Endodermal cell (in vitro differentiated cells): ENCODE measurements at regions not wholly inside any gene's neighbourhood (a gene's known extent, or its start where the extent isn't known, plus 50 kb on each side); places are given as distances from the start of the nearest gene placed in this dataset.

Experiments used
- DNase-seq: peaks from one replicate; pipeline ENCODE4 v3.0.0-alpha.2; 2017
- H3K27ac ChIP-seq: 2 replicates; pipeline ENCODE4 v1.5.1; 2013; ENCODE audit warnings: mild to moderate bottlenecking, low read depth, low read length, moderate library complexity
- H3K27me3 ChIP-seq: 2 replicates; pipeline ENCODE4 v1.6.1; 2013; ENCODE audit warnings: mild to moderate bottlenecking, low read length, moderate library complexity; ENCODE audit not compliant: insufficient read depth, control insufficient read depth, poor library complexity, severe bottlenecking
- H3K36me3 ChIP-seq: 2 replicates; pipeline ENCODE4 v1.7.0; 2013; ENCODE audit warnings: mild to moderate bottlenecking, low read length, moderate library complexity; ENCODE audit not compliant: control insufficient read depth, insufficient read depth
- H3K4me1 ChIP-seq: one replicate; pipeline ENCODE4 v1.7.0; 2013; ENCODE audit warnings: low read length; ENCODE audit not compliant: control insufficient read depth, insufficient read depth
- H3K4me3 ChIP-seq: 2 replicates; pipeline ENCODE4 v1.5.1; 2013; ENCODE audit warnings: mild to moderate bottlenecking, low read length, moderate library complexity
- H3K9ac ChIP-seq: 2 replicates; pipeline ENCODE4 v1.6.1; 2013; ENCODE audit warnings: mild to moderate bottlenecking, low read length, moderate library complexity; ENCODE audit not compliant: poor library complexity, severe bottlenecking; ENCODE audit errors: extremely low read depth
- H3K9me3 ChIP-seq: 2 replicates; pipeline ENCODE4 v1.6.1; 2013; ENCODE audit warnings: mild to moderate bottlenecking, low read length, moderate library complexity; ENCODE audit not compliant: control insufficient read depth
- H3K27ac Mint-ChIP-seq: 2 replicates; pipeline ENCODE4 v1.8.0; 2020; ENCODE audit warnings: mixed read lengths
- H3K27me3 Mint-ChIP-seq: 2 replicates; pipeline ENCODE4 v1.8.0; 2021; ENCODE audit warnings: mild to moderate bottlenecking, mixed read lengths; ENCODE audit not compliant: insufficient read depth
- H3K36me3 Mint-ChIP-seq: 2 replicates; pipeline ENCODE4 v1.8.0; 2020; ENCODE audit warnings: low read depth, mixed read lengths
- H3K4me1 Mint-ChIP-seq: 2 replicates; pipeline ENCODE4 v1.8.0; 2020; ENCODE audit warnings: mixed read lengths
- H3K4me3 Mint-ChIP-seq: 2 replicates; pipeline ENCODE4 v1.8.0; 2020; ENCODE audit warnings: mild to moderate bottlenecking, moderate library complexity, mixed read lengths
- H3K9me3 Mint-ChIP-seq: 2 replicates; pipeline ENCODE4 v1.8.0; 2020; ENCODE audit warnings: mild to moderate bottlenecking, mixed read lengths
- CTCF ChIP-seq: fragments of 200-600 bp; sonication (generic); conservative IDR thresholded peaks from 2 replicates; pipeline ENCODE4 v1.5.0; 2021; ENCODE audit warnings: antibody characterized with exemption, mild to moderate bottlenecking
- WGBS, 2 experiments: methylation state at CpG; one replicate each; pipeline versions ENCODE4 v1.1.5 to v1.1.7; 2013; ENCODE audit warnings: missing lambda C conversion rate in 2 of 2, mixed read lengths in 1 of 2; ENCODE audit not compliant: insufficient coverage in 1 of 2, insufficient read length in 1 of 2; 5-methylcytosine and 5-hydroxymethylcytosine counted together

GRCh38 chr4:19256823-19257222 lies 994.9 kb upstream of the SLIT2 start:
- H3K4me1 ChIP-seq = no peaks in the 10 kb centered on the region
- DNase-seq = no peak
- Mint-ChIP-seq H3K4me1 (no peaks in the 10 kb centered on the region), H3K4me3 (no peak overlapping the region), H3K27ac (no peak overlapping the region), H3K27me3 (no peaks in the 10 kb centered on the region), H3K36me3 (peaks cover 3% of the 10 kb centered on the region), H3K9me3 (peaks cover 38% of the 10 kb centered on the region)
- no peaks in the 10 kb centered on the region for H3K36me3 ChIP-seq
- H3K27ac ChIP-seq = no peak overlapping the region
- TF ChIP-seq CTCF = no peak
- peaks cover 34% of the 10 kb centered on the region for H3K9me3 ChIP-seq
- H3K9ac ChIP-seq = no peak overlapping the region
- peak overlapping the region; percentile 31 for H3K4me3 ChIP-seq
- H3K27me3 ChIP-seq = no peaks in the 10 kb centered on the region

- no peaks in the 10 kb centered on the region for H3K4me1 Mint-ChIP-seq
- H3K27me3 Mint-ChIP-seq = no peaks in the 10 kb centered on the region
- Histone ChIP-seq H3K36me3 (no peaks in the 10 kb centered on the region), H3K9ac (no peak overlapping the region), H3K4me3 (no peak overlapping the region), H3K27ac (no peak overlapping the region), H3K9me3 (peaks cover 34% of the 10 kb centered on the region), H3K4me1 (no peaks in the 10 kb centered on the region), H3K27me3 (no peaks in the 10 kb centered on the region)
- TF ChIP-seq CTCF = no peak
- H3K4me3 Mint-ChIP-seq = no peak overlapping the region
- DNase-seq = no peak
- peaks cover 45% of the 10 kb centered on the region for H3K9me3 Mint-ChIP-seq
- peaks cover 3% of the 10 kb centered on the region for H3K36me3 Mint-ChIP-seq
- no peak overlapping the region for H3K27ac Mint-ChIP-seq
Observed at GRCh38 chr4:19254486-19254885, 997.2 kb upstream of the SLIT2 start.

GRCh38 chr4:19248023-19248422 lies 1003.7 kb upstream of the SLIT2 start:
- Histone ChIP-seq H3K4me3 (no peak overlapping the region), H3K27ac (no peak overlapping the region), H3K36me3 (no peaks in the 10 kb centered on the region), H3K9me3 (no peaks in the 10 kb centered on the region), H3K27me3 (no peaks in the 10 kb centered on the region), H3K9ac (no peak overlapping the region), H3K4me1 (no peaks in the 10 kb centered on the region)
- no peaks in the 10 kb centered on the region for H3K4me1 Mint-ChIP-seq
- H3K9me3 Mint-ChIP-seq = peaks cover 7% of the 10 kb centered on the region
- whole genome bisulfite sequencing, 2 experiments = 87 to 100% methylated on average over 1 to 4 of the region's 4 CpGs
- H3K36me3 Mint-ChIP-seq = no peaks in the 10 kb centered on the region
- no peaks in the 10 kb centered on the region for H3K27me3 Mint-ChIP-seq
- H3K27ac Mint-ChIP-seq = no peak overlapping the region
- no peak for DNase-seq
- no peak overlapping the region for H3K4me3 Mint-ChIP-seq
- no peak for TF ChIP-seq CTCF
